Karpas-422 (cell line): ENCODE measurements at regions not wholly inside any gene's neighbourhood (a gene's known extent, or its start where the extent isn't known, plus 50 kb on each side); places are given as distances from the start of the nearest gene placed in this dataset.

Source experiments
- DNase-seq: peaks from one replicate; pipeline ENCODE4 v3.0.0-alpha.2; 2015
- H2AFZ ChIP-seq: fragments of 200-600 bp; sonication (generic); 2 replicates; pipeline ENCODE4 v1.6.1; 2014; ENCODE audit warnings: antibody characterized with exemption, low read length, mixed read lengths
- H3K27ac ChIP-seq: fragments of 200-600 bp; sonication (generic); 2 replicates; pipeline ENCODE4 v1.5.1; 2014; ENCODE audit warnings: mild to moderate bottlenecking, low read length, moderate library complexity
- H3K27me3 ChIP-seq: fragments of 200-600 bp; sonication (generic); 2 replicates; pipeline ENCODE4 v1.6.1; 2014; ENCODE audit warnings: low read length, mixed read lengths
- H3K36me3 ChIP-seq: fragments of 200-600 bp; sonication (generic); 2 replicates; pipeline ENCODE4 v1.6.1; 2014; ENCODE audit warnings: low read length, mixed read lengths; ENCODE audit not compliant: insufficient read depth
- H3K4me1 ChIP-seq: fragments of 200-600 bp; sonication (generic); 2 replicates; pipeline ENCODE4 v1.6.1; 2014; ENCODE audit warnings: mild to moderate bottlenecking, low read length, mixed read lengths
- H3K4me2 ChIP-seq: fragments of 200-600 bp; sonication (generic); 2 replicates; pipeline ENCODE4 v1.6.1; 2014; ENCODE audit warnings: low read length, low read depth, mild to moderate bottlenecking; ENCODE audit not compliant: poor library complexity, severe bottlenecking
- H3K4me3 ChIP-seq: fragments of 200-600 bp; sonication (generic); 2 replicates; pipeline ENCODE4 v1.5.1; 2014; ENCODE audit warnings: mild to moderate bottlenecking, antibody characterized with exemption, low read length, mixed read lengths
- H3K79me2 ChIP-seq: fragments of 200-600 bp; sonication (generic); 2 replicates; pipeline ENCODE4 v1.6.1; 2014; ENCODE audit warnings: mild to moderate bottlenecking, low read length, mixed read lengths
- H3K9ac ChIP-seq: fragments of 200-600 bp; sonication (generic); 2 replicates; pipeline ENCODE4 v1.6.0; 2014; ENCODE audit warnings: low read length
- H3K9me2 ChIP-seq: fragments of 200-600 bp; sonication (generic), shearing (Covaris generic); replicated peaks from 2 replicates; pipeline ENCODE4 v1.6.0; 2014; ENCODE audit warnings: mild to moderate bottlenecking, low read length, moderate library complexity; ENCODE audit not compliant: insufficient read depth
- H3K9me3 ChIP-seq: fragments of 300-700, 200-600 bp; sonication (generic); 2 replicates; pipeline ENCODE4 v1.6.1; 2014; ENCODE audit warnings: low read length, mixed read lengths
- H4K20me1 ChIP-seq: fragments of 200-600 bp; sonication (generic); 2 replicates; pipeline ENCODE4 v1.6.1; 2014; ENCODE audit warnings: mild to moderate bottlenecking, antibody characterized with exemption, low read length, low read depth; ENCODE audit not compliant: insufficient read depth

DNA sequence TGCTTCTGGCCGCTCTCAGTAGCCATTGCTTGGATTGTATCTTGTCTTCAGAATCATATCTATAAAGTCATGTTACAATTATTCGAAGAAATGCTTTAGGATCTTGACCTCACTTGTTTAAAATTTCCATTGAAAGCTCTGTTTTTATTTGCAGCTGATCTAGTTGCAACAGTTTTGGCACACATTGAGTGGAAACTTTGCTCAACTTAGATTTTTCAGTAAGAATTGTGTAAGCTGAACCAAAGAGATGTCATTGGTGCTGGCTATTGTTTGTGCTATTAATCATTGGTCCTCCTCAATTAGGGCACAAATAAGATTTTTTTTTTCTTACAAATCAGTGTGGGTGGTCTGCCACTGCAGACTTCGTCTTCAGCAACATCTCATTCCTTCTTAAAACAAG lies 649.2 kb downstream of the MMUT start:
- H3K27me3 ChIP-seq, result no peaks in the 10 kb centered on the region
- H3K9me2 ChIP-seq, result no peaks in the 10 kb centered on the region
- no peak overlapping the region for H3K27ac ChIP-seq
- H3K9me3 ChIP-seq, result no peaks in the 10 kb centered on the region
- no peak overlapping the region for H2AFZ ChIP-seq
- H3K4me3 ChIP-seq, result no peak overlapping the region
- no peaks in the 10 kb centered on the region for H3K36me3 ChIP-seq
- no peak overlapping the region for H3K9ac ChIP-seq
- no peak overlapping the region for H3K4me2 ChIP-seq
- H3K4me1 ChIP-seq, result no peaks in the 10 kb centered on the region
- no peaks in the 10 kb centered on the region for H3K79me2 ChIP-seq
- no peak for DNase-seq
- H4K20me1 ChIP-seq, result no peaks in the 10 kb centered on the region

DNA sequence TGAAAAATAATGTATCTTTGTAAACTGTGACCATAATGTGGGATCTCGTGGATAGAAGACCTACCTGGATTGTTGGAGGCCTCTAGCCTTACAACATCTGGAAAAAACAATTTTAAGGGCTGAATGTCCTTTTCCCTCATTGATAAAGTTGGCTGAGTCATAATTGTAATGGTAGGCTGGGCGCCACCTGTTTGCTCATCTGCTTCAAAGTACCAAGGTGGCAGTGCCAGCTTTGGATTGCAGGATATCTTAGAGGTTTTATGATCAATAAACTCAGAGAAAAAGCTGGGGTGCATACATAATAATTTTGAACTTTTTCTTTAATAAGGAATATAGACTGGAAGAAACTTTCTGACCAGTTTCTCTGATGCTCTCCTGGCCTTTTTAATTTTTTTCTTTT lies 653.4 kb downstream of the MMUT start:
- Histone ChIP-seq H3K9me3 (no peaks in the 10 kb centered on the region), H3K4me3 (no peak overlapping the region), H3K4me2 (no peak overlapping the region), H3K9ac (no peak overlapping the region), H3K36me3 (no peaks in the 10 kb centered on the region), H4K20me1 (no peaks in the 10 kb centered on the region), H3K9me2 (no peaks in the 10 kb centered on the region), H3K4me1 (no peaks in the 10 kb centered on the region), H2AFZ (no peak overlapping the region), H3K27ac (no peak overlapping the region), H3K79me2 (no peaks in the 10 kb centered on the region), H3K27me3 (no peaks in the 10 kb centered on the region)
- DNase-seq, result no peak

DNA sequence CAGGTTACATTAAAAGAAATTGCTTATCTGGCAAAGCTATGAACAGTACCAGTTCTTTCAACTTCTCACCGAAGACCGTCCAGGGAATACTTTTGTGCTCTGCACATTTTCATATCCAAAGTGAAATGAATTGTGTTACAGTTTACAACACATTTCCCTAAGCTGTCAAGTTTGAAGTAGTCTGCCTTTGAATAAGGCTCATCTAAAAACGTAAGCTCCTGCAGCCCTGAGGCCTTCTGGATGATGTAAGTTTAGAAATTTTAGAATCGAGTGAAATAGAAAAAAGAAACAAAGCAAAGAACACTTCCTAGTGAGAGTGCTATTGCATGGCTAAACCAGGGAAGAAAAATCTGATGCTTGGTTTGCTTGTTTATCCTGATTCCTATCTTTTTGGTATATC lies 653.8 kb downstream of the MMUT start:
- H3K9me2 ChIP-seq, result no peaks in the 10 kb centered on the region
- no peaks in the 10 kb centered on the region for H3K36me3 ChIP-seq
- H3K4me3 ChIP-seq, result no peak overlapping the region
- H3K9me3 ChIP-seq, result no peaks in the 10 kb centered on the region
- no peak overlapping the region for H3K27ac ChIP-seq
- no peak for DNase-seq
- H3K9ac ChIP-seq, result no peak overlapping the region
- H3K79me2 ChIP-seq, result no peaks in the 10 kb centered on the region
- H4K20me1 ChIP-seq, result no peaks in the 10 kb centered on the region
- no peak overlapping the region for H2AFZ ChIP-seq
- no peaks in the 10 kb centered on the region for H3K27me3 ChIP-seq
- no peak overlapping the region for H3K4me2 ChIP-seq
- H3K4me1 ChIP-seq, result no peaks in the 10 kb centered on the region

DNA sequence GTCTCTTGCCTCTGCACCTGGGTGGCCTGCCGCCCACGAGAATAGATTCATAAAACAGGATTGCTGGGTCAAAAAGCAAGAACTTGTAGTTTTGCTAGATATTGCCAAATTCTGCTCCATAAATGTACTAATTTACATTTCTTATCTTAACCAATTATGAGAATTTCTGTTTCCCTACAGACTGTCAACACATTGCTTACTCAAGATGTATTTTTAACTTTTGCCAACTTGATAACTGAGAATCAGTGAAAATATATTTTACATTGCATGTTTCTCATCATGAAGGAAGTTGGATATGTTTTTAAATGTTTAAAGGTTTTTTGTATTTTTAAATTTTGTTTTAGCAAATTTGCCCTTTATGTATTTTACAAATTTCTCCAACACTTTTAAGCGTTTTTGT lies 664.8 kb downstream of the MMUT start:
- Histone ChIP-seq H2AFZ (no peak overlapping the region), H3K4me2 (no peak overlapping the region), H3K9me3 (no peaks in the 10 kb centered on the region), H3K27ac (no peak overlapping the region), H3K9me2 (no peaks in the 10 kb centered on the region), H3K9ac (no peak overlapping the region), H3K79me2 (no peaks in the 10 kb centered on the region), H3K4me3 (no peak overlapping the region), H3K36me3 (no peaks in the 10 kb centered on the region), H4K20me1 (no peaks in the 10 kb centered on the region), H3K27me3 (no peaks in the 10 kb centered on the region), H3K4me1 (no peaks in the 10 kb centered on the region)
- no peak for DNase-seq

DNA sequence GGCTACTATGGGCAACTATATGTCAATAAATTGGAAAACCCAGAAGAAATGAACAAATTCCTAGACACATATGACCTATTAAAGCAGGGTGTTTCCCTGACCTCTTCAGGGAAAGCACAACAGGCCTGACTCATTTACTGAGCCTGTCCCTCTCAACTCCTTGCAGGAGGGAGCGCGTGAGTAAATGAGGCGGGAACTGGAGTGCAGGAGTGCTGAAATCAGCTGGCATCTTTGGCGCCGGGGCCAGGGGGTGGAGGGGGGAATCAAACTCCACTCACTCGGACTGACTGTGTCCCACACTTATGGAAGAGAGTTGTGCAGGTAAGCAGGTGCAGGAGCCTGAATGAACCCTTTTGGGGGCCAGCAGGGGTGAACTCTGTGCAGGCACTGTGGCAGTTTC lies 671.2 kb upstream of the PTCHD4 start:
- no peak for DNase-seq
- Histone ChIP-seq H2AFZ (no peak overlapping the region), H3K4me2 (no peak overlapping the region), H3K9me3 (no peaks in the 10 kb centered on the region), H4K20me1 (no peaks in the 10 kb centered on the region), H3K9me2 (no peaks in the 10 kb centered on the region), H3K9ac (no peak overlapping the region), H3K79me2 (no peaks in the 10 kb centered on the region), H3K4me3 (no peak overlapping the region), H3K27ac (no peak overlapping the region), H3K36me3 (no peaks in the 10 kb centered on the region), H3K4me1 (no peaks in the 10 kb centered on the region), H3K27me3 (no peaks in the 10 kb centered on the region)

DNA sequence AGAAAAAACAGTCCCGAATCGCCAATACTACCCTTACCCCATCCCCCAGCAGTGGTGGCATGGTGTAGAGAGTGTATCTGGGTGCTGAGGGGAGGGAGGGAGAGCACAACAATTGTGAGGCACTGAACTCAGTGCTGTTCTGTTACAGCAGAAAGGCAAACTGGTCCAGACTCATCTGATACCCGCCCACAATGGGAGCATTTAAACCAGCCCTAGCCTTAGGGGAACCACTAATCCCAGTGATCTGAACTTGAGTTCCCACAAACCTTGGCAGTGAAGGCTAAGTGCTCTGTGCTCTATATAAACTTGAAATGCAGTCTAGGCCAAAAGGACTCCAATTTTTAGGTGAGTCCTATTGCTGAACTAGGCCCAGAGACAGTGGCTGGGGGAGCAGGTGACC lies 666.4 kb upstream of the PTCHD4 start:
- Histone ChIP-seq H3K4me2 (no peak overlapping the region), H3K4me1 (no peaks in the 10 kb centered on the region), H3K9me3 (no peaks in the 10 kb centered on the region), H3K9me2 (no peaks in the 10 kb centered on the region), H3K9ac (no peak overlapping the region), H3K27me3 (no peaks in the 10 kb centered on the region), H3K36me3 (no peaks in the 10 kb centered on the region), H3K79me2 (no peaks in the 10 kb centered on the region), H4K20me1 (no peaks in the 10 kb centered on the region), H3K27ac (no peak overlapping the region), H3K4me3 (no peak overlapping the region), H2AFZ (no peak overlapping the region)
- DNase-seq, result no peak

DNA sequence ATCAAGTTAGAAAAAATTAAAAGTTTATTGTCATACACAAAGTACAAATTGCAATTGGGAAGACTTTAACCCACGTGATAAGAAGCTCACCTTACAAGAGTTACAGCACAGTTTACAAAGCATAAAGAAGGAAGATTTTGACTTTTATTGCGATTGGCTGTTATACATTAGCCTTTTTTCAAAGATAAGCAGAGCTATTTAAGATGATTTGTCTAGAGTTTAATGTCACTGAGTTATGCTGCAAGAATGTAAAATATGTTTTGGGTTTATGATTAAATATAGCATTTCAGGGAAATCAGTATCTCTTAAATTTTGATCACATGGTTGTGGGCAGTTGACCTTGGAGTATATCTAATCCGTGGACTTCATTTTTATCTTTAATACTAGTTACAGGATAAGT lies 664.2 kb upstream of the PTCHD4 start:
- no peak for DNase-seq
- Histone ChIP-seq H3K36me3 (no peaks in the 10 kb centered on the region), H3K4me1 (no peaks in the 10 kb centered on the region), H3K9me2 (no peaks in the 10 kb centered on the region), H3K9me3 (no peaks in the 10 kb centered on the region), H3K9ac (no peak overlapping the region), H3K4me2 (no peak overlapping the region), H2AFZ (no peak overlapping the region), H3K79me2 (no peaks in the 10 kb centered on the region), H3K27me3 (no peaks in the 10 kb centered on the region), H3K27ac (no peak overlapping the region), H3K4me3 (no peak overlapping the region), H4K20me1 (no peaks in the 10 kb centered on the region)

DNA sequence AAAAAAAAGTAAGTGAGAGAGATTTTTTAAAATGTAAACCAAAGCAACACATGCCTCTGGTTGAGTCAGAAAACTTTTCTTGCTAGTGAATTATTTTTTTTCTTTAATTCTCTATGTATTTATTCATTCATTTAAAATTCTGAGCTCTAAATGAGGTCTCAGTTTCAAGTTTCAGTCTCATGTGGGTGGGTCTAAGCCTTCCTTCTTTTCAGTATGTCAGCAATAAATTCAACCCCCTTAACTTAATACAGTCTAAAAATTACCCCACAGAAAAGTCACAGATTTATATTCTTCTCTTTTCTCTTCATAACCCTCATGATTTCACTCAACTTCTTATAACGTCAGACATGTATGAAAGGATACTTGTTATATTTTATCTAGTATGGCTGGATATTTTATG lies 663.3 kb upstream of the PTCHD4 start:
- Histone ChIP-seq H3K9ac (no peak overlapping the region), H3K36me3 (no peaks in the 10 kb centered on the region), H3K27me3 (no peaks in the 10 kb centered on the region), H3K79me2 (no peaks in the 10 kb centered on the region), H2AFZ (no peak overlapping the region), H3K9me3 (no peaks in the 10 kb centered on the region), H3K4me3 (no peak overlapping the region), H4K20me1 (no peaks in the 10 kb centered on the region), H3K9me2 (no peaks in the 10 kb centered on the region), H3K27ac (no peak overlapping the region), H3K4me2 (no peak overlapping the region), H3K4me1 (no peaks in the 10 kb centered on the region)
- DNase-seq, result no peak

DNA sequence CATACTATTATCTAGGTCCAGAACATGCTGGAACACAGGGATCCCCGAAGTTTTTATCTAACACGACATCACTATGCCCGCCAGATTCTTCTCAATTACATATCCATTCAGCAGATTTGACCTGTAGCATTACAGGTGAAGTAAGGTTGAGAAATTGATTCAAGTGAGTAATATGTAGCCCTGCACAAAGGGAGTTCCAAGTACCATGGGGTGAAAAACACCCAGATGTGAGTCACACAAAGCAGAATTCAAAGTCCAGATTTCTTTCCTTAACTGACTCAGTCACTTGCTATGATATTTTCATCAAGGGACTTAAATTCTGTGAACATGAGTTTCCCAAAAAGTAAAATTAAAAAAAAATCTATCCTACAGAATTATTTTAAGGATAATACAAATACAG lies 655.4 kb upstream of the PTCHD4 start:
- Histone ChIP-seq H3K9ac (no peak overlapping the region), H3K4me3 (no peak overlapping the region), H4K20me1 (no peaks in the 10 kb centered on the region), H2AFZ (no peak overlapping the region), H3K27ac (no peak overlapping the region), H3K4me1 (peaks cover 42% of the 10 kb centered on the region), H3K36me3 (no peaks in the 10 kb centered on the region), H3K9me3 (no peaks in the 10 kb centered on the region), H3K4me2 (peak overlapping the region; percentile 44), H3K79me2 (no peaks in the 10 kb centered on the region), H3K9me2 (no peaks in the 10 kb centered on the region), H3K27me3 (no peaks in the 10 kb centered on the region)
- no peak for DNase-seq
